Neural progenitor cell (in vitro differentiated cells): ENCODE measurements at regions not wholly inside any gene's neighbourhood (a gene's known extent, or its start where the extent isn't known, plus 50 kb on each side); places are given as distances from the start of the nearest gene placed in this dataset.
"Not testable (repeated sequence)": the region's sequence is repeated elsewhere in the genome, so short reads cannot be mapped to it uniquely, and the experiment has no call there.

Source experiments
- EZH2 ChIP-seq: fragments of 200-600 bp; sonication (generic); IDR thresholded peaks from 2 replicates; pipeline ENCODE4 v1.6.1; 2017; ENCODE audit warnings: antibody characterized with exemption, mild to moderate bottlenecking, moderate library complexity
- EZH2phosphoT487 ChIP-seq: fragments of 200-600 bp; sonication (generic); IDR thresholded peaks from 2 replicates; pipeline ENCODE4 v1.6.1; 2017; ENCODE audit warnings: antibody characterized with exemption
- TF ChIP-seq, protein P1 (sequence below): fragments of 200-600 bp; sonication (generic); IDR thresholded peaks from 2 replicates; pipeline ENCODE4 v1.5.1; 2017; ENCODE audit warnings: antibody characterized with exemption, mild to moderate bottlenecking

DNA sequence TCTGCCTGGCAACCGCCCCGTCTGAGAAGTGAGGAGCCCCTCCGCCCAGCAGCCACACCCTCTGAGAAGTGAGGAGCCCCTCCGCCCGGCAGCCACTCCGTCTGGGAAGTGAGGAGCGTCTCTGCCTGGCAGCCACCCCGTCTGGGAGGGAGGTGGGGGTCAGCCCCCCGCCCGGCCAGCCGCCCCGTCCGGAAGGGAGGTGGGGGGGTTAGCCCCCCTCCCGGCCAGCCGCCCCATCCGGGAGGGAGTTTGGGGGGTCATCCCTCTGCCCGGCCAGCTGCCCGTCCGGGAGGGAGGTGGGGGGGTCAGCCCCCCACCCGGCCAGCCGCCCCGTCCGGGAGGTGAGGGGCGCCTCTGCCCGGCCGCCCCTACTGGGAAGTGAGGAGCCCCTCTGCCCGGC, 269.0 kb downstream of the FAM72C start:
- TF ChIP-seq, protein P1, sequence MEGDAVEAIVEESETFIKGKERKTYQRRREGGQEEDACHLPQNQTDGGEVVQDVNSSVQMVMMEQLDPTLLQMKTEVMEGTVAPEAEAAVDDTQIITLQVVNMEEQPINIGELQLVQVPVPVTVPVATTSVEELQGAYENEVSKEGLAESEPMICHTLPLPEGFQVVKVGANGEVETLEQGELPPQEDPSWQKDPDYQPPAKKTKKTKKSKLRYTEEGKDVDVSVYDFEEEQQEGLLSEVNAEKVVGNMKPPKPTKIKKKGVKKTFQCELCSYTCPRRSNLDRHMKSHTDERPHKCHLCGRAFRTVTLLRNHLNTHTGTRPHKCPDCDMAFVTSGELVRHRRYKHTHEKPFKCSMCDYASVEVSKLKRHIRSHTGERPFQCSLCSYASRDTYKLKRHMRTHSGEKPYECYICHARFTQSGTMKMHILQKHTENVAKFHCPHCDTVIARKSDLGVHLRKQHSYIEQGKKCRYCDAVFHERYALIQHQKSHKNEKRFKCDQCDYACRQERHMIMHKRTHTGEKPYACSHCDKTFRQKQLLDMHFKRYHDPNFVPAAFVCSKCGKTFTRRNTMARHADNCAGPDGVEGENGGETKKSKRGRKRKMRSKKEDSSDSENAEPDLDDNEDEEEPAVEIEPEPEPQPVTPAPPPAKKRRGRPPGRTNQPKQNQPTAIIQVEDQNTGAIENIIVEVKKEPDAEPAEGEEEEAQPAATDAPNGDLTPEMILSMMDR = not testable (repeated sequence)
- TF ChIP-seq EZH2phosphoT487, EZH2: not testable (repeated sequence)
